ENCODE measurements at regions not wholly inside any gene's neighbourhood (a gene's known extent, or its start where the extent isn't known, plus 50 kb on each side); places are given as distances from the start of the nearest gene placed in this dataset.
"Not testable (repeated sequence)": the region's sequence is repeated elsewhere in the genome, so short reads cannot be mapped to it uniquely, and the experiment has no call there.

DNA sequence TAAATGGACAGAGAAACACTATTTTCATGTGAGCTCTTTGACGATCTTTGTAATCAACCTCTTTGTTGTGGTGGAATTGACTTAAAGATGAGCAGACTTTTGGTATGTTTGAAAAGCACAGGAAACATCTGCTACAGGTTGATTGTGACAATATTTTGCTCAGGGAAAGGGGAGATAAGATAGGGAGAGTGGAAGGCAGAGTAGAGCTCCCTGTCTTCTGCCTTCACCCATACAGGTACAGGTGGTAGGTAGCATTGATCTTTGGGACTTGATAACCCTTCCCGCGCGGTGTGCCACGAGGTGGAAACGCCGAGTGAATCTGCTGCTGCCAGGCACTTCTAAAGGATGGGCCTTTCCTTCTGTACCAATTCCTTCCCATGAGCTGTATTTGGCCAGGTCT lies 183.6 kb downstream of the UTRN start:
- DNase-seq (ENCODE audit: extremely low spot score, insufficient read length, low read depth) = no peak
- no peak for FAIRE-seq

DNA sequence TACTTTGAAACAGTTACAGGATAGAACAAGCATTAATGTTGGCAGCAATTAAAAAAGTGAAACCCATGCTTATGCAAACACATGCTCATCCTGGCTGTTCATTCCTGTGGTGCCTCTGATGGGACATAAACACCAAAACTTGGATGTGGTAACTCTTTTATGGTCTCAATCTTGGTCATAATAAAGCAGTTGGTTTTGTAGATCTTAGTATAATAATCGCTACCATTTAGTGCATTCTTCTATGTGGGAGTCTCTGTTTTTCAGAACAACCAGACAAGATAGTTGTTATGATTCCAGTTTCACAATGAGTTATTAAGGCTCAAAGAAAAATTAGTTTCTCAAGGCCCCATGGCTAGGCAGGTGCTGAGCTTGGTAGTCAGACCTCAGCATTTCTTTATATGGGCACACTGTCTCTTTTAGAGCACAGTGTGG lies 184.0 kb downstream of the UTRN start:
- DNase-seq (ENCODE audit: extremely low spot score, insufficient read length, low read depth) (peak; percentile 3), FAIRE-seq (peak; percentile 47)

DNA sequence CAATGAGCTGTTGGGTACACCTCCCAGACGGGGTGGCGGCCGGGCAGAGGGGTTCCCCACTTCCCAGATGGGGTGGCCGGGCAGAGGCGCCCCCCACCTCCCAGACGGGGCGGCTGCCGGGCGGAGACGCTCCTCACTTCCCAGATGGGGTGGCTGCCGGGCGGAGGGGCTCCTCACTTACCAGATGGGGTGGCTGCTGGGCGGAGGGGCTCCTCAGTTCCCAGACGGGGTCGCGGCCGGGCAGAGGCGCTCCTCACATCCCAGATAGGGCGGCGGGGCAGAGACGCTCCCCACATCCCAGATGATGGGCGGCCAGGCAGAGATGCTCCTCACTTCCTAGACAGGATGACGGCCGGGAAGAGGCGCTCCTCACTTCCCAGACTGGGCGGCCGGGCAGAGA lies 185.1 kb downstream of the UTRN start:
- FAIRE-seq = not testable (repeated sequence)

DNA sequence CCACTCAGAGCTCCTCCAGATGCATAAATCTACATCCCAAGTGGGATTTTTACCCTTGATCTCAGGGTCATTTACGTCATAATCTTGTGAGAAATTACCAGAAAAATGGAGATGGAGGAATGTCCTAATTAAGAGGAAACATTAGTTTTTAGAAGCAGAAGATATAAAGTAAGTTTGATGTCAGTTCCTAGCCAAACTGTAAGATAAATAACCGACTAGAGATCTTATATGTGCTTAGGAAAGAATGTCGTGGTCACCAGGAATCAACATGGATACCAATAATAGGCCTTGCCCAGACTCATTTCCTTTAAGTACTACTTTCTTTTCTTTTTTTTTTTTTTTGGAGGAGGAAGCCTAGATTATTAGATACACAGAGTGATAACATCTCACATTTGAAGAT lies 186.9 kb downstream of the UTRN start:
- FAIRE-seq = no peak
- DNase-seq (ENCODE audit: extremely low spot score, insufficient read length, low read depth) = no peak

More for the DNA sequence above, 185.1 kb downstream of the UTRN start:
- not testable (repeated sequence) for DNase-seq (ENCODE audit: extremely low spot score, insufficient read length, low read depth)

DNA sequence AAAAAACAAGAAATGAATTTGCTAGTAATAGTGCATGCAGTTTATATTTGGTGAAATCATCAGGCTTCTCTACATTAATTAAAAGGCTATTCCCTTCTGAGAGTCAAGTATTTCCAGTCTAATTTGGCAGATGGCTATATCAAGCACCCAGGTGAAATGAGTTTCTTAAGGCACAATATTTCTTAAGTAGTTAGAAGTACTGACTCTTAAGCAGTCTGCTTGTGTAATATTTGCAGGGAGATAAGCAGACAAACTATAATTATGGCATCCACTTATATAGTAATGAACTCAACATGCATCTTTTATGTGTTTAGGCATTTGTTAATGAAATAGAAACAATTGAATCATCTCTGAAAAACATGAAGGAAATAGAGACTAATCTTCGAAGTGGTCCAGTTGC lies 189.2 kb downstream of the UTRN start:
- FAIRE-seq (no peak), DNase-seq (ENCODE audit: extremely low spot score, insufficient read length, low read depth) (no peak)

DNA sequence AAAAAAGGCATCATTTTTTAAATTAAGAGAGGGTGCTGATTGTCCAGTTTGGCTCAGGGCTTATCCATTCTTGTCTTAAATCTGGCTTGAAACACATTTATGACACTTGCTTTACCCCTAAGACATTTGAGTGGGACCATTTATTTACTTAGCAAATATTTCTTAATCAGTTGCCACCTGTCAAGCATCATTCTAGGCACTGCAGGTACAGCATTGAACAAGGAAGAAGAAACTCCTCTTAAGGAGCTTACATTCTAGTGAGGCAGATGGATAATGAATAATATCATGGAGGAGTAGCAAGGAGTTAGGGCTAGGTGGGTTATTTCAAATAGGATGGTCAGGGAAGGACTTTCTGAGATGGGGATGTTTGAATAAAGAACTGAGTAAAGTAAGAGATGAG lies 189.8 kb downstream of the UTRN start:
- FAIRE-seq = no peak
- DNase-seq (ENCODE audit: extremely low spot score, insufficient read length, low read depth) = no peak

DNA sequence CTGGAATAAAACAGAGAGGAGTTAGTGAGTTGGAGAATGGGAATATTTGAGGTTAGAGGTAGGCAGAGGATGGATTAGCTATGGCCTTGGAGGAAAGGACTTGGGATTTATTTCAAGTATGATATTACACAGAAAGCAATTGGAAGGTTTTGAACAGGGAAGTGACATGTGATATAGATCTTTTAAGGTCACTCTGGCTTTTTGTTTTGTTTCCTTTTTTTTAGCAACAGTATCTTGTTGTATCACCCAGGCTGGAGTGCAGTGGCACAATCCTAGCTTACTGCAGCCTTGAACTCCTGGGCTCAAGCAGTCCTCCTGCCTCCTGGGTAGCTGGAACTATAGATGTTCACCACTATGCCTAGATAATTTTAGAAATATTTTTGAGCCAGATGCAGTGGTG lies 190.3 kb downstream of the UTRN start:
- DNase-seq (ENCODE audit: extremely low spot score, insufficient read length, low read depth) (no peak), FAIRE-seq (no peak)

DNA sequence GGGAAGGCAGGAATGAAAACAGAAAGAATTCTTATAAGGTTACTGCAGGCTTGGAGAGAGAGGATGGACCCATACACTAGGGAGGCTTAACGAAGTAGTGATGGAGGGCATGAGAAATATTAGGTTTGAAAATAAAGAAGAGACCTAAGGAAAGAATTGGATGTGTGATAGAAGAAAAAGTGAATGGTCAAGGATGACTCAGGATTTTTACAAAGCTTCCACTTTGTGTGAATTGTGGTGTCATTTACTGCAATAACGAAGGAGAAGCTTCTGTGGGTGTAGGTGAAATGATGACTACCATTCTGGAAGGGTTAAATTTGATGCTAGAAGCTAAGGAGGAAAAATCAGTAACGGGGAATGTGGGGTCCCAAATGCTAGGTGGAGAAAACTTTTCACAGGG lies 191.2 kb downstream of the UTRN start:
- FAIRE-seq (no peak), DNase-seq (ENCODE audit: extremely low spot score, insufficient read length, low read depth) (no peak)

DNA sequence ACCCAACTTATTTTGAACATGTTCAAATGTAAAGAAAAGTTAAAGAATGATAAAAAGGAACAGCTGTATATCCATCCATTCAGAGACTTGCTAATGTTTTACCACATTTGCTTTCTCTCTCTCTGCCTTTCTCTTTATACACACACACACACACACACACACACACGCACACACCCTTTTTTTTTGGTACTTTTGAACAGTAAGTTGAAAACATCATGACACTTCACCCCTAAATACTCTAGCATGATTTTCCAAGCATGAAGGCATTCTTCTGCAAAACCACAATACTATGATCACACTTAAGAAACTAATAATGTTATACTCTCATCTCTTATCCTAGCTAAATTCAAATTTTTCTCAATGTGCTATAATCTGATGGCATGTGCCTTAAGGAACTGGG lies 192.3 kb downstream of the UTRN start:
- FAIRE-seq (no peak), DNase-seq (ENCODE audit: extremely low spot score, insufficient read length, low read depth) (no peak)

DNA sequence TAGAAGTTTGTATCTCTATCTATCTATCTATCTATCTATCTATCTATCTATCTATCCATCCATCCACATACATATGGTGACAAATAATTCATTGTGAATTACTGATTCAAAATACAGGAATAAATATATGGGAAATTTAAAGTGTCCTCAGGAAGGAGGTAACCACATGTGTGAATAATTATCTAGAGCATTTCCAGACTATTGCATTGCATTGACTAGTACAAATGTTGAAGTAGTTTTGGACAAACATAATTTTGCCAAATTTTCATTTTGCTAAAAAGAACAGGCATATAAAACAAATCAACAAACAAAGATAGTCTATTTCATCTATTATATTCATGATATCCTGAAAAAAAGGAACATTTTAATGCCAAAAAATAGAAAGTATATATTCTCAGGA lies 192.7 kb downstream of the UTRN start:
- FAIRE-seq = no peak
- no peak for DNase-seq (ENCODE audit: extremely low spot score, insufficient read length, low read depth)

DNA sequence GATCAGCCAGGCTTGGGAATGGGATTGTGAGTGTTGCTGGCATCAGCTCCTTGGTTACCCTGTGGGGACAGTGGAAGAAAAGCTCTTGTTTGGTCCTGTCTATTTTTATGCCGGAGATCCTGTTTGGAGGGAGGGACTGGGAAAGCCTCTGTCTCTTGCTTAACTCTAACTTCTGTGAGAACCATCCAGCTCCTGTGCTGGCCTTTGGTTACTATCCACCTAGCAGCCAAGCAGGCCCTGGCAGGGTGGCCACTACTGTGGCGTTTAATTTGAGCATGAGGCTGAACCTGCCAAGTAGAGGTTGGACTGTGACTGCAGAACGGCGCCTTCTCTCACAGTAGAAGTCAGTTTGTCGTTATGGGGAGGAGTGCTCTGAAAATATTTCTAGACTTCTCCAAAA lies 193.3 kb downstream of the UTRN start:
- FAIRE-seq = no peak

DNA sequence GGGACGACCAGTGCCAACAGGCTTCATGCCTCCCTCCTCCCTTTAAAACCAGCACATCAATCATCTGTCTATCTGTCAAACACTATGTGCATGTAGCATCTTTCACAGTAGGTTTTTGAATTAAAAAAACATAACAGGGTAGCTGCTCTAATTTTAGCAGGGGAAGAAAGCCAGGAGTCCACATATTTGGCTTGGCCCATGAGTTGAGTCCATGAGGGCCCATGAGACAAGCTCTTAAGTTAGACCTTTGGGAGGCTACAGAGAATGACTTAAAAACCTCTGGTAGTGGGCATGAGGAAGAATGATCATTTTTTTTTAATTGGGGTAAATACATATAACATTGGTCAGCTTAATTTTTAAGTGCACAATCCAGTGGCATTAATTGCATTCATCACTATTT lies 194.9 kb downstream of the UTRN start:
- no peak for FAIRE-seq
- DNase-seq (ENCODE audit: extremely low spot score, insufficient read length, low read depth) = no peak

More for the DNA sequence above, 193.3 kb downstream of the UTRN start:
- no peak for DNase-seq (ENCODE audit: extremely low spot score, insufficient read length, low read depth)

DNA sequence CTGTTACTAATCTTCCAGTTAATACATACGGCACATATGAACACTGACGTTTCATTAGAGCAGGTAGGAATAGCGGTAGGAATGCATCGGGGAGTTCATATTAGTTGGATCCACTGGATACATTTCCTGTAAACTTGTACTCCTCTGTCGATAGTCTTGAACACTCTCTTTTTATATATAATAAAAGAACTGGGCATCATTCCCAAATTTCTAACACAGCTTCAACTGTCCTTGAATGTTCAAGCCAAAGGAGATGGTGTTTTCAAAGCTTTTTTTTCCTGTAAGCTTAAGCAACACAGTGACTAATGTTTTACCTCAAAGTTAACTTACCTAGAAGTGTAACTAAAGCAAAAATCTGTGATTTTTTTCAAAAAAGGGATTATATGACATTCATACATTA lies 195.3 kb downstream of the UTRN start:
- DNase-seq (ENCODE audit: extremely low spot score, insufficient read length, low read depth) (no peak), FAIRE-seq (no peak)

DNA sequence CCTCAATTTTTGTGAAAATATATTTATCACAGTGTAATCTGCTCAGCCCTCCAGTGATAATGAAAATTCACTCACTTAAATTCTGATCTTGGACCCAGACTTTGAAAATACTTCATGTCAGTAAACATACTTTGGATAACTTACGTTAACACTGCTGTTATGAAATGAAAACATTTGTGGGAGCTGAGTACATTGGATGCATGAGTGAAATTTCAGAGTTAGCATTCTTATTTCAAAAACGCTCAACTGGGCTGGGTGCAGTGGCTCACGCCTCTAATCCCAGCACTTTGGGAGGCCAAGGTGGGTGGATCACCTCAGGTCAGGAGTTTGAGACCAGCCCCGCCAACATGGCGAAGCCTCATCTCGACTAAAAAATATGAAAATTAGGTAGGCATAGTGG lies 196.4 kb downstream of the UTRN start:
- DNase-seq (ENCODE audit: extremely low spot score, insufficient read length, low read depth) (no peak), FAIRE-seq (no peak)

DNA sequence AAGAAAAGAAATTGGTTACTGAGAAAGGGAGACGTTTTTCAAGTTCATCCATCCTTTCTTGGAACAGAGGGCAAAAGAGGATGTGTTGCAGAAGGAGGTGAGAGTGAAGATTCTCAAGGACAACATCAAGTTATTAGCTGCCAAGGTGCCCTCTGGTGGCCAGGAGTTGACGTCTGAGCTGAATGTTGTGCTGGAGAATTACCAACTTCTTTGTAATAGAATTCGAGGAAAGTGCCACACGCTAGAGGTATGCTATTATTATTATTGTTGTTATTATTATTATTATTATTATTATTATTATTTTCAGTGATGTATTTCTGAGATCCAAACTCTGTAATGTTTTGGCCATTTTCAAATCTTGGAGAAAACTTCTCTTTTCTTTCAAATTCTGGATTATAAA lies 197.0 kb downstream of the UTRN start:
- FAIRE-seq (peak; percentile 93), DNase-seq (ENCODE audit: extremely low spot score, insufficient read length, low read depth) (peak; percentile 55)

DNA sequence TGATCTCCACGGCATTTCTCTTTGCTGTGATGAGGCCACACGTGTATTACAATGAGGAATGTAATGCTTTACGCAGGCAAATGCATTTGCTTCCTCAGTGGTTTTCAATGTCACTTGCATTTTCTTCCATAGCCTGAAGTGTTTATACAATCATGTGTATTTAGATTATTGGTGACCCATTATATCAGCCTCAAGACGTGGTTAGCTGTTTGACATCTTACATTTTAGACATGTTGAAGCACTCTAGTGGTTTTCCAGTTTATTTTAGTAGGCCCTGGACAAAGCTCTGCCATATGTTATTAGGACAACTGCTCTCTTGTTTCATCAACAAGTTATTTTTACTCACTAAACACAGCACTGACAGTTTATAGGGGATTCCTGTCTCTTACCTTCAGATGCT lies 200.4 kb downstream of the UTRN start:
- no peak for FAIRE-seq
- no peak for DNase-seq (ENCODE audit: extremely low spot score, insufficient read length, low read depth)

DNA sequence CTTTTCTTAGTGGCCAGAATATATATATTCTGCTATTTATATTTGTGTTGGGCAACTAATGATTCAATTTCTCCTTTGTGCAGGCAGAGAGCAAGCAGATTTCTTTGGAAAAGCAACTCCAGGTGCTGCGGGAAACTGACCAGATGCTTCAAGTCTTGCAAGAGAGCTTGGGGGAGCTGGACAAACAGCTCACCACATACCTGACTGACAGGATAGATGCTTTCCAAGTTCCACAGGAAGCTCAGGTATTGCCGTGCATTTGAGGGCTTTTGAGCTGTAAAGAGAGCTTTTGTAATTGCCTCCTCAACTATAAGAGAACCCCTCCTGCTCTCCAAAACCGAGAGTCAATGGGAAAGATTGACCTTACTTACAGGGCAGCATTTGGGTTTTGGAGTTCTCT lies 203.5 kb downstream of the UTRN start:
- DNase-seq (ENCODE audit: extremely low spot score, insufficient read length, low read depth) = no peak
- no peak for FAIRE-seq

DNA sequence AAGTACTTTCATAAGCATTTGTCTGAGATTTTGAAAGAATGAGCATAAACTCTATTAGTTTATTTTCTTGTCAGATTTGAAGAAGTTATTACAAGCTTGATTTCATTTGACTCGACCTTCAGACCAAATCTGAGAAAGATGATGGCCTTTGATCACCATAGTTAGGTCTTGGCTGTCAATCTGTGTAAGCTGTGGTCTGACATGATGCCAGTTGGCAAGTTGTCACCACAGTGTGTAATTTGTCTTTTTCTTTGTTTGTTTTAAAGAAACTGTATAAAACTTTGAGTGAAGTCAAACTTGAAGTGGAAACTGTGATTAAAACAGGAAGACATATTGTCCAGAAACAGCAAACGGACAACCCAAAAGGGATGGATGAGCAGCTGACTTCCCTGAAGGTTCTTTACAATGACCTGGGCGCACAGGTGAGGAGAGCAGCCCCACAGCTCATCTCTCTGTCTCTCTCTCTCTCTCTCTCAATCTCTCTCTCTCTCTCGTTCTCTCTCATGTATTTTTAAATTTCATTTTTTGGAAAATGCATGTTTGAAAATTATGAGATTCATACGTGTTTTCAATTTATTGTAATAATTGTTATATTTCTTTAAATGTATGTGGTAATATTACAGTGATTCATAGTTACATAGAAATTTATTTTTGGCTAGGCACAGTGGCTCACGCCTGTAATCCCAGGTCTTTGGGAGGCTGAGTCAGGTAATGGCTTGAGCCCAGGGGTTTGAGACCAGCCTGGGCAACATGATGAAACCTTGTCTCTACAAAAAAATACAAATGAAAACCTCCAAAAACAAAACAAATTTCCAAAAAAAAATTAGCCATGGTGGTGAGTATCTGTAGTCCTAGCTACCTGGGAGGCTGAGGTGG lies 208.1 kb downstream of the UTRN start:
- DNase-seq (ENCODE audit: extremely low spot score, insufficient read length, low read depth) = no peak
- FAIRE-seq = no peak

DNA sequence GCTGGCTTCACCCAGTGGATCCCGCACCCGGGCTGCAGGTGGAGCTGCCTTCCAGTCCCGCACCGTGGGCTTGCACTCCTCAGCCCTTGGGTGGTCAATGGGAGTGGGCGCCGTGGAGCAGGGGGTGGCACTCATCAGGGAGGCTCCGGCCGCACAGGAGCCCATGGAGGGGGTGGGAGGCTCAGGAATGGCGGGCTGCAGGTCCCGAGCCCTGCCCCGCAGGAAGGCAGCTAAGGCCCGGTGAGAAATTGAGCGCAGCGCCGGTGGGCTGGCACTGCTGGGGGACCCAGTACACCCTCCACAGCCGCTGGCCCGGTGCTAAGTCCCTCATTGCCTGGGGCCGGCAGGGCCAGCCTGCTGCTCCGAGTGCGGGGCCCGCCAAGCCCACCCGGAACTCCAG lies 209.9 kb downstream of the UTRN start:
- DNase-seq (ENCODE audit: extremely low spot score, insufficient read length, low read depth); FAIRE-seq: not testable (repeated sequence)

DNA sequence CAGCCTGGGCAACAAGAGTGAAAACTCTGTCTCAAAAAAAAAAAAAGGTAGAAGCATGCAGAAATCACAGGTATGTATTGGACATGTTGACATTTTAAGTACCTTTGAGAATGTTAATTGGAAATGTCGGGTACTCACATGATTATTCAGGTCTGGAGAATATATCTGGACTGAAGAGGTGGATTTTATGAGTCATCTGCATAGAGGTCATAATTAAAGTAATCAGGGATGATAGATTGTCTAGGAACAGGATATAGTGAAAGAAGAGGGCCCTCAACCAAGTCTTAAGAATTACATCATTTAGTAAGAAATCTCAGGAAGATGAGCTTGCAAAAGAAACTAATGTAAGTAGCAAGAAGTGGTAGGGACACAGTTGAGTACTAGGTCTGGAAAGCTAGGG lies 212.5 kb downstream of the UTRN start:
- FAIRE-seq = no peak

DNA sequence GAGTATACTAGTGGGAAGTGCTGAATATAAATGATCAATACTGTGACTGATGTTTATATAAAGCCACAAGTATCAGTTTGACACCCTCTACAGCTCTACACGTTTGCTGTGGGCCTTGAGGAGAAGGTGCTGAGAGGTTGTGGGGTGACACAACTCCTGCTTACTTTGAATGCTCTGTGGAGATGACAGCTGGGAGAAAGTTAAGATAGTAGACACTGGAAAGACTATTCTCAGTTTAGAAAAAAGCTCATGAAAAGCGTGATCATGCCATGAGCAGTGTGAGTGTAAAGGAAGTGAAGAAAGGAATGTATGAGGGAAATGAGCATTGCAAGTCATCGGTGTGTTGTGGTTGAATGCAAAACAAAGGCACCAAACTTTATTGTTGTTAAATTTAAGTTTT lies 215.8 kb downstream of the UTRN start:
- no peak for DNase-seq (ENCODE audit: extremely low spot score, insufficient read length, low read depth)
- peak; percentile 33 for FAIRE-seq

More for the DNA sequence above, 212.5 kb downstream of the UTRN start:
- DNase-seq (ENCODE audit: extremely low spot score, insufficient read length, low read depth) = no peak

DNA sequence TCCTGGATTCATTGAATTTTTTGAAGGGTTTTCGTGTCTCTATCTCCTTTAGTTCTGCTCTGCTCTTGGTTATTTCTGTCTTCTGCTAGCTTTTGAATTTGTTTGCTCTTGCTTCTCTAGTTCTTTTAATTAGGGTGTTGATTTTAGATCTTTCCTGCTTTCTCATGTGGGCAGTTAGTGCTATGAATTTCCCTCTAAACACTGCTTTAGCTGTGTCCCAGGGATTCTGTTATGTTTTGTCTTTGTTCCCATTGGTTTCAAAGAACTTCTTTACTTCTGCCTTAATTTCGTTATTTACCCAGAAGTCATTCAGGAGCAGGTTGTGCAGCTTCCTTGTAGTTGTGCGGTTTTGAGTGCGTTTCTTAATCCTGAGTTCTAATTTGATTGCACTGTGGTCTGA lies 220.1 kb downstream of the UTRN start:
- not testable (repeated sequence) for FAIRE-seq; DNase-seq (ENCODE audit: extremely low spot score, insufficient read length, low read depth)
